Activated CD4-positive, alpha-beta T cell treated with anti-CD3 and anti-CD28 coated beads, Interleukin-2, amount 10 ng/mL, durations not matched to agents 7 days and 5 days (primary cell): ENCODE measurements at regions not wholly inside any gene's neighbourhood (a gene's known extent, or its start where the extent isn't known, plus 50 kb on each side); places are given as distances from the start of the nearest gene placed in this dataset.

Source experiments
- CTCF ChIA-PET: fragments of 350-600 bp; sonication (Branson Sonifier 250); formaldehyde crosslinking; loops from one replicate; lab custom pipeline; 2021; ENCODE audit warnings: antibody characterized with exemption; lab: Charles Lee
- POLR2A ChIA-PET: fragments of 350-600 bp; sonication (Branson Sonifier 250); formaldehyde crosslinking; loops from one replicate; lab custom pipeline; 2021; ENCODE audit warnings: antibody characterized with exemption; lab: Charles Lee
- DNase-seq: peaks from one replicate; pipeline ENCODE4 v3.0.0-alpha.2; 2020
- H3K27ac Mint-ChIP-seq: one replicate; pipeline ENCODE4 v1.8.0; 2021; ENCODE audit warnings: mild to moderate bottlenecking, moderate library complexity, mixed read lengths
- H3K27me3 Mint-ChIP-seq: one replicate; pipeline ENCODE4 v1.8.0; 2021; ENCODE audit warnings: mixed read lengths
- H3K36me3 Mint-ChIP-seq: one replicate; pipeline ENCODE4 v1.8.0; 2021; ENCODE audit warnings: low read depth, mixed read lengths
- H3K4me1 Mint-ChIP-seq: one replicate; pipeline ENCODE4 v1.8.0; 2021; ENCODE audit warnings: mixed read lengths
- H3K4me3 Mint-ChIP-seq: one replicate; pipeline ENCODE4 v1.8.0; 2021; ENCODE audit warnings: mild to moderate bottlenecking, moderate library complexity, mixed read lengths
- H3K9me3 Mint-ChIP-seq: one replicate; pipeline ENCODE4 v1.8.0; 2021; ENCODE audit warnings: mixed read lengths

DNA sequence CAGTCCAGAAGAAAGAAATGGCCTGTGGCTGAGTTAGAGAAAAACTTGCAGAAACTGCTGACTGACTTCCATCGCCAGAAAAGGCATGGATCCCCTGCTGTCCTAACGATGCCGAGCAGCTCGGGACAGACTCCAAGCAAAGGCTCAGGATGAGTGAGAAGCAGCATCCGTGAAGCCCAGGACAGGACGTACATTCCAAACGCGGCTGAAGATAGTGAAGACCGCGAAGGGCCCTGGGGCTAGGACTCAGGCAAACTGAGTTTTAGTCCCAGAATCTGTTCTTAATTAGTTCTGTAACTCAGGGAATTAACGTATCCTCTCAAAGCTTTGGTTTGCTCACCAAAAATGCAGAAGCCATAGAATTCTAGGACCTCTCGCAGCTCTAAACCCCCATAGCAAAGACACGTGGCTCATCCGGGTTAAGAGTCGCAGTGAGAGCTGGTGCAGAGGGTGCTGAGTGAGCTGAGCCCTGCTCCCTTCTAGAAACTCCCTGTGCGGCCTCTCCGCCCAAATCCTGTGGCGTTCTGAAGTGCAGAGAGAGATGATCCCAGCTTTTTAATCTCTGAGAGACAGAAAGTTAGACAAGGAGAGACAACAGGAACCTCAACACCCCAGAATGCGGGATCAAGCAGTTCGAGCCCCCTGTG lies 132.9 kb upstream of the THBS2 start:
- ChIA-PET POLR2A (no interaction called here), CTCF (interaction anchor here (0.9 kb wide), 1 partner anchor 196 kb away, joined by 3 read pairs; no protein-coding TSS in a partner anchor)
- no peaks in the 10 kb centered on the region for H3K27me3 Mint-ChIP-seq
- no peak overlapping the region for H3K4me3 Mint-ChIP-seq
- no peaks in the 10 kb centered on the region for H3K36me3 Mint-ChIP-seq
- H3K4me1 Mint-ChIP-seq: no peaks in the 10 kb centered on the region
- H3K27ac Mint-ChIP-seq: no peak overlapping the region
- peaks cover 17% of the 10 kb centered on the region for H3K9me3 Mint-ChIP-seq
- DNase-seq: no peak

DNA sequence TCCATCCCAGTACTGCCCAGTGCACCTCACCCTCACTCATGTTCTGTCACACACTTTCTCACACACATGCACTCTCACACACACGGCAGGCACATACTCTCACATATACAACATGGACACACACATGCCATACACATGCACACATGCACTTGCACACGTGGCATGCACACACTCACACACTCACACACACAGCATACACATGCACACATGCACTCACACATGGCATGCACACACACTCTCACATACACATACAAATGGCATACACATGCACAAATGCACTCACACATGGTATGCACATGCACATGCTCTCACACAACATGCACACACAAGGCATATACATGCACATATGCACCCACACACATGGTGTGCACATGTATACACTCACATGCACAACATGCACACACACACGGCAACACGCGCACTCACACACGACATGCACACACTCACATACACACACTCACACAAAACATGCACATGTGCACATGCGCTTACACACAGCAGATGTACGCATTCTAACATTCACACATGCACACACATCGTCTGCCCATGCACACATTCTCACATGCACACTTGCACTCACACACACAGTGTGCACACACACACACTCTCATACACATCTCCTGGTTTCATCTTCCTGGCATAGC lies 131.7 kb upstream of the THBS2 start:
- Mint-ChIP-seq H3K4me3 (no peak overlapping the region), H3K9me3 (peaks cover 17% of the 10 kb centered on the region), H3K4me1 (no peaks in the 10 kb centered on the region), H3K27me3 (no peaks in the 10 kb centered on the region), H3K36me3 (no peaks in the 10 kb centered on the region), H3K27ac (no peak overlapping the region)
- ChIA-PET POLR2A (no interaction called here), CTCF (interaction anchor here (0.9 kb wide), 1 partner anchor 197 kb away, joined by 3 read pairs; no protein-coding TSS in a partner anchor)
- DNase-seq: no peak

DNA sequence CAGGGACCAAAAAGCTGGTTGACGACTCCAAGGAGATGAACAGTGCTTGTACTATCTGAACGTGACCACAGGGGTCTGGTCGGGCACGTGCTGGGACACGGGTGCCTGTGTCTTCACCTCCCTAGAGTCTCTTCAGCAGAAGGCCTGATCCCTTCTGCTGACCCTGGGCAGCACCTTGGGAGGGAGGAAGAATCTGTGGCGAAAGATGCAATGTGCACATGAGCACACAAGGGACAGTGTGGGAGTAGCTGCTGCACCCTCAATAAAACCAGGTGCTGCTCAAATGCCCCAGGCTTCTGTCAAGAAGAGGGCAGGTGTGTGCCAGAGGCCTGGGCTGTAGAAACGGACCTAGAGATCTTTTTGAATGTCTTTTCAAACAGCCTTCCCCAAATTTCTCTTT lies 130.6 kb upstream of the THBS2 start:
- POLR2A ChIA-PET: no interaction called here
- Mint-ChIP-seq H3K27ac (no peak overlapping the region), H3K9me3 (peaks cover 12% of the 10 kb centered on the region), H3K4me3 (no peak overlapping the region), H3K27me3 (no peaks in the 10 kb centered on the region), H3K36me3 (no peaks in the 10 kb centered on the region), H3K4me1 (no peaks in the 10 kb centered on the region)
- CTCF ChIA-PET: no interaction called here
- DNase-seq: no peak

DNA sequence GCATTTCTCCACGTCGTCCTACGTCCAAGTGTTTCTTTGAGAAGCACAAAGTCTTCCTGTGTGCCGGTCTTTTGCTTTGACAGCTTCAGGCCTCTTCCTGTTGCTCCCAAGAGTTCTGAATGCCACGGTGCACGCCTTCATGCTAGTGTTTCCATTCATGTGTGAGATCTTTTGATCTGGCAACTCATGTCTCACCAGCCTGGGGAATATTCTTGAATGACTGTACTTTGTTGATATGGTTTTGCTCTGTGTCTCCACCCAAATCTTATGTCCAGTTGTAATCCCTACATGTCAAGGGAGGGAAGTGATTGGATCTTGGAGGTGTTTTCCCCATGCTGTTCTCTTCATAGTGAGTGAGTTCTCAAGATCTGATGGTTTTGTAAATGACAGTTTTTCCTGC lies 129.6 kb upstream of the THBS2 start:
- no peak for DNase-seq
- H3K9me3 Mint-ChIP-seq: peaks cover 17% of the 10 kb centered on the region
- H3K27ac Mint-ChIP-seq: no peak overlapping the region
- H3K4me1 Mint-ChIP-seq: no peaks in the 10 kb centered on the region
- no peaks in the 10 kb centered on the region for H3K36me3 Mint-ChIP-seq
- ChIA-PET POLR2A (no interaction called here), CTCF (no interaction called here)
- no peaks in the 10 kb centered on the region for H3K27me3 Mint-ChIP-seq
- no peak overlapping the region for H3K4me3 Mint-ChIP-seq

DNA sequence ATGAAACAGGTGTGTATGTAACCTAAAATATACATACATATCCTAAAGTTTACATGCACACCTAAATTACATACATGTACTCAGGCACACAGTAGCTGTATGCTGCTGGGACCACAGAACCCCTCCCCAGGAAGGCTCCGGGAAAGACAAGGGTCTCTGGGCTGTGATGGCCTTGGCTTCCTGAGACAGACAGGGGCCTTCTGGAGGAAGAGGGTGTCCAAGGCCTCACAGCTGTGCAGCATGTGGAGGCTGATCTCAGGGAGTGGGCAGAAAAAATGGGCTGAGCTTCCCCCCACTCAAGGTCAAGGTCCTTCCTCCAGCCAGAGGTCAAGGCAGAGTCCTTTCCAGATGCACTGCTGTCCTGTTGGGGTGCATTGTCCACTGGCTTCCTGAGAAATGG lies 129.1 kb upstream of the THBS2 start:
- Mint-ChIP-seq H3K9me3 (peaks cover 17% of the 10 kb centered on the region), H3K27ac (no peak overlapping the region), H3K4me1 (no peaks in the 10 kb centered on the region), H3K27me3 (no peaks in the 10 kb centered on the region), H3K36me3 (no peaks in the 10 kb centered on the region), H3K4me3 (no peak overlapping the region)
- POLR2A ChIA-PET: no interaction called here
- CTCF ChIA-PET: no interaction called here
- DNase-seq: no peak

DNA sequence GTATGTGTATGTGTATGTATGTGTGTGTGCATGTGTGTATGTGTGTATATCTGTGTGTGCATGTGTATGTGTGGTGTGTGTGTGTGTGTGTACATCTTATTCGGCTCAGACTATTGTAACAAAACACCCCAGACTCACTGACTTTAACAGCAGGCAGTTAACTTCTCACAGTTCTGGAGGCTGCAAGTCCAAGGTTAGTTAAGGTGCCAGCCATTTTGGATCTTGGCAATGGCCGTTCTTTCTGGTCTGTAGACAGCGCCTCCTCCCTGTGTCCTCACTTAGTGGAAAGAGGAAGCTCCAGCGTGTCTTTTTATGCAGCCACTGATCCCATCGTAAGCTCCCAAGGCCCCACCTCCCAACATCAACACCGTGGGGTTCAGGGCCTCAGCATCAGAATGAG lies 128.3 kb upstream of the THBS2 start:
- Mint-ChIP-seq H3K9me3 (peaks cover 17% of the 10 kb centered on the region), H3K4me3 (no peak overlapping the region), H3K36me3 (no peaks in the 10 kb centered on the region), H3K27ac (no peak overlapping the region), H3K4me1 (no peaks in the 10 kb centered on the region), H3K27me3 (no peaks in the 10 kb centered on the region)
- ChIA-PET POLR2A (no interaction called here), CTCF (no interaction called here)
- DNase-seq: no peak

DNA sequence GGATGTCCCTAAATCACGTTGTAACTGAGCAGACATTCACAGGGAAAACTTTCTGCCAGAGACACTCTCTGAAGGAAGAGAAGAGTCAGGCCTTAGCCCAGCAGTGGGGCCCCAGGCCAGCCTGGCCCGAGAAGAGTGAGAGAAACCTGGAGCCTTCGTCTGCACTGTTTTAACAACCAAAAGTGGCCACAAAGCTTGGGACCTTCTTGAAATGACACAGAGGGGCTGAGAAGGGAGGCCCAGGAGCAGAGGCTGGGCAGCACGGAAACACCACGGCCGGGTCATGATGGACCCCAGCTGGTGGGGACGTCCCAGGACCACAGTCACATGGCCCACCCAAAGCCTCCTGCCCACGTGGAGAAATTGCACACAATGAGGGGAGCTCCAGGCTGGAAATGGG lies 126.8 kb upstream of the THBS2 start:
- DNase-seq: no peak
- Mint-ChIP-seq H3K36me3 (no peaks in the 10 kb centered on the region), H3K27me3 (no peaks in the 10 kb centered on the region), H3K9me3 (peaks cover 22% of the 10 kb centered on the region), H3K27ac (no peak overlapping the region), H3K4me3 (no peak overlapping the region), H3K4me1 (no peaks in the 10 kb centered on the region)
- ChIA-PET POLR2A (no interaction called here), CTCF (no interaction called here)

DNA sequence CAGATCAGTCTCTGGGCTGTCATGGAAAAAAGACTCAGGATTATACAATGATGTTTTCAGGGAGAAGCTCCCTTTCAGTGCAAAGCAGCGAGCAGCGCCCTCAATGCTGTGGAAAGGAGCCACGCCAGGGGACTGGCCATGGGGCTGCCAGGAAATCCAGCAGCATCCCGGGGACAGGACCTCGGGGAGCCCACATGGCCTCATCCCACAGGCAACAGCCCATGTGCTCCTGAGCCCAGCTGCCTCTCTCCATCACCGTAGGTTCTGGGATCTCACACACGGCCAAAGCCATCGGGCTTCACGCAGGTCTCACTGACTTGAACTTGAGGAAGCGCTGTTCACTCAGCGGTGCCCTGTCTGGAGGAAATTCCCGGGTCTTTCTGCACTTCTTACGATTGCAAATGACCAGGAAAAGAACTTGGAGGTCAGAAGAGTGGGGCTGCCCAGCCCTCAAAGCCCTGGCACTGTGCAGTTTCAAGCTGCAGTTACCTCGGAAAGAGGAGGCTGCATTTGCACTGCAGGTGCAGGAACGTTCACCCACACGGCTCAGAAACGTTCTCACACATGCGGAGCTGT lies 125.9 kb upstream of the THBS2 start:
- POLR2A ChIA-PET: no interaction called here
- Mint-ChIP-seq H3K36me3 (no peaks in the 10 kb centered on the region), H3K9me3 (peaks cover 22% of the 10 kb centered on the region), H3K27me3 (no peaks in the 10 kb centered on the region), H3K4me1 (no peaks in the 10 kb centered on the region), H3K27ac (no peak overlapping the region), H3K4me3 (no peak overlapping the region)
- CTCF ChIA-PET: no interaction called here
- no peak for DNase-seq

DNA sequence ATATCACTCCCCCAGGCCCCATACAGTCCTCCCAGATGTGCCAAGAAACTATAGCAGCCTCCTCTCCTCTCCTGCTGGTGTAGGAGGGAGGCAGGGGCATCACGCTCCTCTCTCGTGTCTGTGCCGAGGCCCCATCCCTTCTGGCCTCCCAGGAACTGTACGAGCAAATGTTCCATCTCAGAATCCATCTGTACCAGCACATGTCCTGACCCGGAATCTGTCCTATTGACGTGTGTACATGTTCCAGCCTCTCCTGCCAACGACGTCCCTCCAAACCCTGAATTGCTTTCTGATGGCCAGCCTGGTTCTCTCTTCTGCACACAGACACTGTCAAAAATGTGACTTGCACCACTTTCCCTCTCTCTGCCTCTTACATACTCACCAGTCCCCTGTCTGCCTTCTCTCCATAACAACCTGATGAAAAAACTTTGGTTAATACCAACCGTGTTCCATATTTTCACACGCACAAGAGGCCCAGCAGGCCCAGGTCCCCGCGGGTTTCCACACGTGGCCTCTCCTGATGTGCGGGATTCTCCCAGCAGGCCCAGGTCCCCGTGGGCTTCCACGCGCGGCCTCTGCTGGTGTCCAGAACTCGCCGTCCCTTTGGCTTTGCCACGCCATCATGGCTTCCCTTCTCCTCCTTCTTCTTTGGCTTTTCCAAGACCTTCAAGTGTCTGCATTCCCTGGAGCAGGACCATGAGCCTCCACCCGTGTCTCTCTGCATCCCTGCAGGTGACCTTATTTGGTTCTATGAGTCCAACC lies 125.2 kb upstream of the THBS2 start:
- no peak for DNase-seq
- CTCF ChIA-PET: no interaction called here
- H3K27ac Mint-ChIP-seq: no peak overlapping the region
- H3K9me3 Mint-ChIP-seq: peaks cover 16% of the 10 kb centered on the region
- no peak overlapping the region for H3K4me3 Mint-ChIP-seq
- POLR2A ChIA-PET: no interaction called here
- no peaks in the 10 kb centered on the region for H3K27me3 Mint-ChIP-seq
- no peaks in the 10 kb centered on the region for H3K4me1 Mint-ChIP-seq
- no peaks in the 10 kb centered on the region for H3K36me3 Mint-ChIP-seq

DNA sequence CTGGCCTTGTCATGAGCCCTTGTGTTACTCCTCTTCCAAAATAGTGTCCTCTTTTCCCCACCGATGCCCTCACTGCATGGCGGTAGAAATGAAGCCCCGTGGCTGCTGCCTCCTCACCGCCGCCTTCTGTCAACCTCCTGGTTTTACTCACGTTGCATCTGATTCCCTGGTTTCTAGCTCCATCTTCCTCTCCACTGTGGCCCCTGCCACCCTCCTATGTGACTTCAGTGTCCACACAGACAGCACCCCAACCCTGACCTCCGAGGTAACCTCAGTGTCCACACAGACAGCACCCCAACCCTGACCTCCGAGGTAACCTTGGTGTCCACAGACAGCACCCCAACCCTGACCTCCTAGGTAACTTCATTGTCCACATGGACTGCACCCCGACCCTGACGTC lies 122.8 kb upstream of the THBS2 start:
- Mint-ChIP-seq H3K27ac (no peak overlapping the region), H3K27me3 (no peaks in the 10 kb centered on the region), H3K4me1 (no peaks in the 10 kb centered on the region), H3K36me3 (no peaks in the 10 kb centered on the region), H3K9me3 (peaks cover 10% of the 10 kb centered on the region), H3K4me3 (no peak overlapping the region)
- ChIA-PET POLR2A (no interaction called here), CTCF (no interaction called here)
- DNase-seq: no peak

DNA sequence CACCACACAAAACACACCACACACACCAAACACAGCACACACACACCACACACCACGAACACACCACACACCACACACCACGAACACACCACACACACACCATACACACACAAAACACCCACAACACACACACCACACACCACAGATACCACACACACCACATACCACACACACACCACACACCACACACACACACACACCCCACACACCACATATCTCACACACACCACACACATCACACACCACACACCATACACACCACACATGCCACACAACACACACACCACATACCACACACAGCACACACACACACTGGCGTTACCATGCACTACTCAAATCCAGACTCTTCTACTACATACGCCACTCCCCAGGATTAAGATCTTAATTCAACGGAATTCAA lies 118.9 kb upstream of the THBS2 start:
- POLR2A ChIA-PET: no interaction called here
- CTCF ChIA-PET: no interaction called here
- no peak for DNase-seq
- H3K27ac Mint-ChIP-seq: no peak overlapping the region
- H3K27me3 Mint-ChIP-seq: no peaks in the 10 kb centered on the region
- H3K4me3 Mint-ChIP-seq: no peak overlapping the region
- no peaks in the 10 kb centered on the region for H3K36me3 Mint-ChIP-seq
- H3K4me1 Mint-ChIP-seq: no peaks in the 10 kb centered on the region
- peaks cover 4% of the 10 kb centered on the region for H3K9me3 Mint-ChIP-seq

DNA sequence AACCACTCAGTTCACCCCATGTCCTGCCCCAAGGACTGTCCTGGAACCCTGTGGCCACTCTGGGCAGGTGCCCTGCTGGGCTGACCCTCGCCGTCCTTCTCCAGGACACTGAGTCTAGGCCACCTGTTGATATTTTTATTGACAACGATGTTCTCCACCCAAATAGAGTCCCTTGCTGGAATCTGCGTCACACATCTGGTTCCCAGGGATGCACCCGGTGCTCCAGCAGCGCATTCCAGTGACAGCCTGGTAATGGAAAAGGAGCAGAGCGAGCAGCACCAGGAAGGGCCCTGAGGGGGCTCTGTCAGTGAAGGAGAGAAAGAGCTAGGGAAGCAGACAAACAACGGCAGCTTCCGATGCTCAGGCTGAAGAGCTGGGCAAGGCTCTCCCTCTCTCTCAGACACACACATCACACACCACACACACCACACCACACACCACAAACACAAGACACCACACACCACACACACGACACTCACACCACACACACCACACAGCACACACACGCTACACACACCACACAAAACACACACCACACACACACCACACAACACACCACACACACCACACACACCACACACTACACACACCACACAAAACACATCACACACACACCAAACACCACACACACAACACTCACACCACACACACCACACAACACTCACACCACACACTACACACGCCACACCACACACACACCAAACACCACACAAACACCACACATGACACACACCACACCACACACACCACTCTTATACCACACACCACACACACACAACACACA lies 117.9 kb upstream of the THBS2 start:
- H3K9me3 Mint-ChIP-seq: peaks cover 4% of the 10 kb centered on the region
- no peak overlapping the region for H3K4me3 Mint-ChIP-seq
- ChIA-PET CTCF (no interaction called here), POLR2A (no interaction called here)
- H3K27ac Mint-ChIP-seq: no peak overlapping the region
- DNase-seq: no peak
- H3K4me1 Mint-ChIP-seq: no peaks in the 10 kb centered on the region
- no peaks in the 10 kb centered on the region for H3K27me3 Mint-ChIP-seq
- H3K36me3 Mint-ChIP-seq: no peaks in the 10 kb centered on the region
